ENCODE measurements at regions not wholly inside any gene's neighbourhood (a gene's known extent, or its start where the extent isn't known, plus 50 kb on each side); places are given as distances from the start of the nearest gene placed in this dataset.
"Not testable (repeated sequence)": the region's sequence is repeated elsewhere in the genome, so short reads cannot be mapped to it uniquely, and the experiment has no call there.

DNA sequence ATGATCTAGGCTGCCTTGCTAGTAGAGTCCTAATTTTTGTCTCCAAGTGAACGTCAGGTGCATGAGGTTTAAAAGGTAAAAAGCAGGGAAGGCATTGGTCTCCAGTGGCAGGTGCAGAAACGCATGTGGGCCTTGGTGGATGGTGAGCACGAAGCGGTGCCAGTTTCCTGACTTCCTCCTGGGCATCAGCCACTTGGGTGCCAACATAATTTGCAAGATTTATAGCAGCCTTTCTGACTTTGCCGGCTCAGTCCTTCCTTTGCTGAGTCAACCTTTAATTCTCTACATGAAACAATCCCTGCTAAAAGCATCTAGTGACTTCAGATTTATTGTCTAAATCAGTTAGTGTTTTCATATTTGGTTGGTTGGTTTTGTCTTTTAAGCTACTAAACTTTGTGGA is 355.7 kb upstream of the TMEM132C start:
- no peak for DNase-seq

DNA sequence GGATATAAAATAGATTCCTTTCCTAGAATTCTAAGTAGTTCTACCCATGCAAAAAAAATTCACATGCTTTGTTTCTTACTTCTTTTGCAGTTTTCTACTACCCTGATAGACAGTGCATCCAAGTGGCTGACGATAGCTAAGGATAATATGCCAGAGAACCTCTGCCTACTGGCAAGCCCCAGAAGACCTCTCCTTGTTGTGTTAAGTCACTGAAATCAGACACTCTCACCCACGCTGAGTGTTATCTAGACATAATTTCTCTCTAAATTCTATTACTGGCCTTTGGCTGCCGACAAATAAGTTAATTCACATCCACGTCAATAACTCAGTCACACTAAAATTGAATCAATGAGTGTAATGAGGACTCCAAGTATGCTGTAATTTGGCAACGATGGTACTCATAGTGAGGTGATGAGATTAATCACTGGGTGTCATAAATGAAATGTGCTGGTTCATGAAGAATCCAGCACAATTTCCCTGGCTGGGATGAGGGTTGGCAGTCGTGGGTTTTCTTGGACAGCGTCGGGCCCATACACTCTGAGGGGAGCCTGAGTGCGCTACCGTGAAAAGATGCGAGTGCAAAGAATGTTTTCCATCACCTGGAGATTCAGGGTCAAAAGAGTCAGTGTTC is 354.8 kb upstream of the TMEM132C start:
- no peak for DNase-seq

DNA sequence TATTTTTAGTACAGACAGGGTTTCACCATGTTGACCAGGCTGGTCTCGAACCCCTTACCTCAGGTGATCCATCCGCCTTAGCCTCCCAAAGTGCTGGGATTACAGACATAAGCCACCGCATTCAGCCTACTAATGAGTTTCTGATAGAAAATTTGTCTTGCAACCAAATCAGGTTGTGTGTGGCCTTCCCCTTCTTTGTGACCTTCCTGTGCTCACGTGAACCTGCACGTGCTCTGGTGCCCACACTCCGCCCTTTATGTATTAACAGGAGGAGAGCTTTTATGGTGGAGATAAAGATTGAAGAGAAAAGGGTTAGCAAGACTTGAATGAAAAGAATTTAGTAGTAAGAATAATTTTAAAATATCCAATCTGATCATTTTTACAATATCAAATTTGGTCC is 343.5 kb upstream of the TMEM132C start:
- no peak for DNase-seq

DNA sequence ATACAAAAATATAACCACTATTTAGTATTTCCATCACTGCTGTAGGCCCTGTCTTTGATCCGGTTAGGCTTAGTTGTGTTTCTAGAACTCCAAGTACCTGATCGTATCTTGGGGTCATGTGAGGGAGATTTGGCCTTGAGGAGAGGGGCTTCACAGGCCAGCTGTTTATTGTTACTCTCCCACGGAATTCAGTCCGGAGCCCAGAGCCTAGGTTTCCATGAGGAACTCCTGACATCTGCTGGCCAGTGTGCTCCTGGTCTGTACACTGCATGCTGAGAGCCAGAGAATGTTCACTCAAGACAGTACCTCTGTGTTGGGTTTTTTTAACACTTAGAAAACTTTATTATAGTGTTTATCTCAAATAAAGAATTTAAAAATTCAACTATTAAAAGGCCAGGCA is 341.0 kb upstream of the TMEM132C start:
- DNase-seq: peak in 1 of 2 experiments; percentile 17

DNA sequence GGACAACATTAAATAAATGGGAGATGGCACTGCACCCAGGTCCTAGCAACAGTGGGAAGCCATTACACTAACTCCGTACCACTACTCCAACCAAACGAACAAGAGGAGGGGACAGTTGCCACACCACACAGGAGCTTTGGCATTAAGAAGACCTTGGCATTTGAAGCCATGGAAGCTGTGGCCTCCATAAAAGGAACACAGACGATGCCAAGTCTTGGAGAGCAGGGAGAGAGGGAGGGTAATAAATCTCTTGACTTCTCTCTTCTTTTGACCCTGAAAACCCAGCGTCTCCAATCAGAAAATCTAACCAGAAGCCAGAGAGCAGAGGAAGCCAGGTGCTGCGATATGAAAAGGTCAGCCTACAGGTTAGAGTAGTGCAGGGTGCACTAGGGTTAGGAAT is 338.8 kb upstream of the TMEM132C start:
- no peak for DNase-seq

DNA sequence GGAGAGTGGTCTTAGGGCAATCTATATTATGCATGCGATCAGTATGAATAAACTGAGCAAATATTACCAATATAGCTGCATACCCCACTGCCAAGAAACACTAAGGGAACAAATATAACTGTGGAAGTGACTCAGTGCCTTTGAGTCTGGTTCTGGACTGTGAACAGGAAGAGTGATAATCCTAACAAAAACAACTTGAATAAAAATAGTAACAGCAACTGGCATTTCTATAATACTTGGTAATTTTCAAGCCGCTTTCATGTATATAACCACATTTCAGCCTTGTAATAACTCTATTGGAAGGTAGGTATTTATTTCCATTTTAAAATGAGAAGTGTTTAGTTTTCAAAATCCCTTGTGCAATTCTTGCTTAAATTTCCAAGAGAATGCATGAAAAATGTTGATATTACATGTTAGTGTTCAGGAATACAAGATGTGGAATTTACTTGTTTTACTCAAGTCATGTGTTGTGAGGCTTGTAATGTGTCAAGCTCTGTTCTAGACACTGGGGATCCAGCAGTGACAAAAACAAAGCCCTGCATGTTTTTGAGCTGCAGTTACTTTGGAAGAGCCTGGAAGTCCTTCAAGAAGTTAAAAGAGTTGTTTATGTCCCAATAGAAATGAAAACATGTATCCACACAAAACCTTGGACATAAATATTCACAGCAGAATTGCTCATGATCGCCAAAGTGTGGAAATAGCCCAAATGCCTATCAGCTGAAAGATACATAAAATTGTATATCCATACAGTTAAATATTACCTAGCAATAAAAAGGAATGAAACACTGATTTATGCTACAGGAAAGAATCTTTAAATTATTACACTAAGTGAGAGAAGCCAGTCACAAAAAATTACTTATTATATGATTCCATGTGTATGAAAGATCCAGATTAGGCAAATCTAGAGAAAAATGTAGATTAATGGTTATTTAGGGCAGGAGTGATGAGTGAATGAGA is 338.1 kb upstream of the TMEM132C start:
- no peak for DNase-seq

DNA sequence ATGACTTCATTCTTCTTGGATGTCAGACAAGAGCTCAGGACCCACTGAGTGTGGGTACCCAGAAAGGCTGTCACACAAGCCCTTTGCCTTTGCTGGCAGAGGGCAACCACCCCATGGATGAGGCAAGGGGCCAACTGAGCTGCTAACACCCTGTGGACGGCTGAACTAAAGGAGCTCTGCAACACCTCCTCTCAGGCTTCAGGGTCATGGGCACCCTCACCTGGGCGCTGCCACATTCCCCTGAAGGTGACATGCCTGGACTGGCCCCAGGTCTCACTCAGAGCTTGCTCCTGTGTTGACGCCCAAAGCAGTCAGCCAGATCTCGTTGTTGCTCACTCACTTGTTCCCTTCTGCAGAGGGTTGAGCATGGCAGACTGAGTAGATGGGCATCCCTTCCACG is 336.8 kb upstream of the TMEM132C start:
- no peak for DNase-seq

DNA sequence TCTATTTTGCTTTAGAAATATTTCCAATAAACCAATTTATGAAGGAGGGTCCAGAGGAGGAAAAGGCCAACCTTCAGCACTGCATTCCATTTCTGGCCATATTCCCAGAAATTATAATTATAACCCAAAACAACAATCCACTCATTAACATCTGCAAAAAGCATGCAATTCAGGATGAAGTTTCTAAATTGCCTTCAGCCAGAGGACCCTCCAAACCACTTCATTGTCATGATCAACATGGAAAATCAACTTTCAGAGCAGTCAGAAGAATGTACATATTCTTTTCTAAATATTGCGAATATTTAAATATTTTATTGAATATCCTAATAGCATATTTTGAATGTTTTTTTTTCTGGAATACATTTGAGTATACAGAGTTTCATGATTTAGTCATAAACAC is 332.6 kb upstream of the TMEM132C start:
- DNase-seq: no peak

DNA sequence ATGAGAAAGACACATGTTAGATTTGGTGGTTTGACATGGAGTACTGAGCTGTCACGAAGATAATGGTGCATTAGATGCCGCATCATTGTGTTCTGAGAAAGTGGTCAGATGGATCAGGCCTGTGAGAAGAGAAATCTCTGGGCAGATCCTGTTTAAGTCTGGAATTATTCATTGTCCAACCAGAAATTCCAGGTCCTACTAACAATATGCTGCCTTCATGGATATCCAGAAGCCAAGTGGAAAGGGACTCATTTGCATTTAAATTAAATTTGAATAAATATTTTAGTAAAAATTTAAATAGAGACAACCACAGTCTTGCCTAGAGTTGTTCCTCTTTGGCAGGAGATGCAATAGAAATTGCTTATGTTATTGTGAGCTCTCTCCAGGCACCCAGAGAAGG is 330.5 kb upstream of the TMEM132C start:
- no peak for DNase-seq

DNA sequence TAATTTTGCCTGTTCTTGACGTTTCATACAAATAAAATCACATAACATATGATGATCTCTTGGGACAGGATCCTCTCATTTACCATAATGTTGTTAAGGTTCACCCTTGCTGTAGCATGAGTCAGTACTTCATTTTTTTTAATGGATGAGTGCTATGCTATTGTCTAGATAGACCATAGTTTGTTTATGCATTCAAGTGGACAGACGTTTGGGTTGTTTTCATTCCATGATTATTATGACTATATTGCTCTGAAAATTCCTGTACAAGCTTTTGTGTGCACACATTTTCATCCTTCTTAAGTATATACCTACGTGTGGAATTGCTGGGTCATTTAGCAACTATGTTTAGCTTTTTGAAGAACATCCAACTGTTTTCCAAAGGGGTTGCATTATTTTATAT is 325.6 kb upstream of the TMEM132C start:
- DNase-seq: no peak

DNA sequence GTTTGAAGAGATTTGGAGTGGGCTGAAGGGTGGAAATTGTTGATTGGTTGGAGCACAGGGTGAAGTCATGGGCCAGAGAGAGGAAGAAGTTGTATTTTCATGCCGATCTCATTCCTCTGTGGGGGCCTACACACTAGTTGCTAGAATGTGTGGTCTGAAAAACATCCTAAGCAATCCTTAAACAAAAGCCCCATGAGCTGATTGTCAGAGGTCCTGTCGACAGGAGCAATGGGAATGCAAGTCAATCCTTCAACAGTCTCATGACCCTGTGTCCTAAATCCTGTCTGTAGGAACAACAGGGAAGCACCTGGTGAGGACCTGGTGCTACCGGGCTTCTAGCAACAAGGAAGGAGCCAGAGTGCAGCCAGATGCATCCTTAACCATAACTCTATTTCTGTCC is 324.0 kb upstream of the TMEM132C start:
- no peak for DNase-seq

DNA sequence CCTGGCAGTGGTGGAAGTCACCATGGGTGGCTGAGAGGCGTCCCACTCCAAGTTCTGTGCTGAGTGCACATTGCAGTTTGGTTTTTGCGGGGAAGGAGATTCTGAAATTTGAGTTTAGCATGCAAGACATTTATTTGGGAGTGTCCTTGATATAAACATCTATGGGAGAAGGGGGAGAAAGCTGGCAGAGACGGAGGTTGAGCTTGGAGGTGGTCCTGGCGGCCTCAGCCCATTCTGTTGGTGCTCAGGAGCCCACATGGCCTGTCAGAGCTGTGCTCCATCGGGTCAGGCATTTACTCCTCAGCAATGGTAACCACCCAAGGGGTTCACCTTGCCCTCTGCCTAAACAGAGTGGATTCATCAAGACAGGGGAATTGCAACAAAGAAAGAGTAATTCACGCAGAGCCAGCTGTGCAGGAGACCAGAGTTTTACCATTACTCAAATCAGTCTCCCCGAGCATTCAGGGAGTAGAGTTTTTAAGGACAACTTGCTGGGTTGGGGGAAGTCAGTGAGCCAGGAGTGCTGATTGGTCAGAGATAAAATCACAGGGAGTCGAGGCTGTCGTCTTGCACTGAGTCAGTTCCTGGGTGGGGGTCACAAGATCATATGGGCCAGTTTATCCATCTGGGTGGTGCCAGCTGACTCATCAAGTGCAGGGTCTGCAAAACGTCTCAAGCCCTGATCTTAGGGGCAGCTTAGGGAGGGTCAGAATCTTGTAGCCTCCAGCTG is 323.3 kb upstream of the TMEM132C start:
- no peak for DNase-seq

DNA sequence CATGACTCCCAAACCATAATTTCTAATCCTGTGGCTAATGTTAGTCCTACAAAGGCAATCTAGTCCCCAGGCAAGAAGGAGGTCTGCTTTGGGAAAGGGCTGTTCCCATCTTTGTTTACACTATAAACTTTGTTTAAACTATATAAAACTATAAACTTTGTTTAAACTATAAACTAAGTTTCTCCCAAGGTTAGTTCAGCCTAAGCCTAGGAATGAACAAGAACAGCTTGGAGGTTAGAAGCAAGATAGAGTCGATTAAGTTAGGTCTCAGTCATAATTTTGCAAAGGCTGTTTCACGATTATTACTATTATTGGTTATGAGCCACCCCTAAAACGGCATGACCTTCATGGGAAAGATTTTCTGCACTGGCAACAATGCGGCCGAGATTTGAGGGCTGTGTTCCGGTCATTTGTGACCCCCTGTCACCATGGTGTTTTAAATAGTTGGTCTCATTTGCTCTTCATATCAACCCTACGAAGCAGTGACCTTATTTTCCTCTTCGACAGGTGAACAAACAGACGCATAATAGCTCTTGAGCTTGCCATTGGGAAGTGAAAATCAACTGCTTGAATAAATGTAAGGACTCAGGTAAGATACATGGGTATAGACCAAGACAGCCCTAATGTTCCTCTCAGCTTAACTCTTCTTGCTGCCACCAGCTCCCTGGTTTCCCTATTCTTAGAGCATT is 322.6 kb upstream of the TMEM132C start:
- no peak for DNase-seq

DNA sequence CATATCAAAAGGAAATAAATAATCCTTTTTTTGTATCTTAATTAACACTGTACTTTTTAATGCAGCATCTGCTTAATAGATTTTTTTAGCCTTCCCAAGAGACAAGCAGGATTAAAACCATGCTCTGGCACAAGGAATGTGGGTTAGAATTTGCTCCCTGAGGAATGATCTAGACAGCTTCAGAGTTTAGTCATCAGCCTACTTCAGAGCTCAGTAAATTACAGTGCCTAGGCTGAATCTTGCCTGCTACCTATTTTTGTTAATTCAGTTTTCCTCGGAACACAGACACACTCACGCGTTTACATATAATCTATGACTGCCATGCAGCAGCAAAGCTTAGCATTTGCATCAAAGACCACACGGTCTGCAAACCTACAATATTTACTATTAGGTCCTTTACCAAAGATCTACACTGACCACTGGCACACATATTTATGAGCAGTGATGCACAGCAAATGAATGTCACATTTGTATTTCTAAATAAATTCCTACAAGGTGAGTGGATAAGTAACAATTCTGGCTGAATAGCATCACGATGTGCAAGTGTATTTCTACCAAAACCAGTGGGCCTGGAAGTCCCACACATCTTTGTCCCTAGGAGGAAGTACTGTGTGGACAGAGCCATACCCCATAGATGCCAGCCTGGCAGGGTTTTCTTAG is 309.8 kb upstream of the TMEM132C start:
- DNase-seq: no peak

DNA sequence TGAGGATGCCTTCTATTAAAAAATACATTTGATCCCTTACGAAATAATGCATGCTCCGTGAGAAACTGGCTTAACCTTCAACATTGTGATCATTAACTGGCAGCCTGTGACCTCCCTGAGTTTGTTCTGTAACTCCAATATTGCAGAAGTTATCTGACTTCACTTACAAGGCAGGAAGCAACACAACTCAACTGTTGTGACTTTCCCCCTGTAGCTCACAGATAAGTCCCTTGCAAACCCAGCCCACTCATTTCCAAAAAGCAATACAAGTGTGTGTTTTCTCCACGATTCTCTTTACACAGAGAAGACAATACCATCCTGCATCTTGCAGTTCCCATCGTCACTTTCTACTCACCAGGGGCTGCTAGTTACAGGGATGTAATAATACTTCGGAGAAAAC is 304.7 kb upstream of the TMEM132C start:
- DNase-seq: no peak

DNA sequence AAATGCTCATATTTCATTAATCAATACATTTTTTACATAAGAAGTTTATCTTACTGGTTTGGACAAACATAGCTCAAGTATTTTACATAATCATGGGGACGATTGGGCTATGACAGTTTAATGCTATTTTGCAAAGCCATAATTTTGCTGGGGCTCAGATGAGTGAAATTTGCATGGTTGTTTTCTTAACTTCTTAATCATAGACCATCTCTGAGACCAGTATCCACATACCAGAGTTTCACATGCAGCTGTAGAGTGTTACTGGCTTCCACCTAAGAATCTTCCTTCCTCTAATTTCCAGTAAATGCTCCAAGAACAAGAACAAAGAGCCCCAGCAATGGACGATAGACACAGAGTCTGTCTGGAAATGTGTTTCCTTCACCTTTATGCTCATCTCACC is 303.0 kb upstream of the TMEM132C start:
- no peak for DNase-seq

DNA sequence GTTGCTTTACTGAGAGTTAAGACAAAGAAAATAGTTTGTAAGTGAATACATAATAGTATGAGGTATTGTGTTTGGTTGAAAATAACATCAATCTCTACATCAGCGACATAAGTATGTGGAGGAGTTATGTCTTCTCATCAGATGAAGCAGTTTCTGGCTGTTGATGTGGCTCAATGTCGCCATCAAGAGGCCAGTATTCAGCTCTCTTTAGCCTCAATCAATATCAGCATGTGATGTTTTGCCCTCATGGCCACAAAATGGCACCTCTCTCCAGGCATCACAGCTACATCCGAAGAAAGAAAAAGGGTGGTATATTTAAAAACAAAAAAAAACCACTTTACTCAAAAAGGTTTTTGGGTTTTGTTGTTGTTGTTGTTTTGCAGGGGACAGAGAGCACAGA is 302.3 kb upstream of the TMEM132C start:
- no peak for DNase-seq

DNA sequence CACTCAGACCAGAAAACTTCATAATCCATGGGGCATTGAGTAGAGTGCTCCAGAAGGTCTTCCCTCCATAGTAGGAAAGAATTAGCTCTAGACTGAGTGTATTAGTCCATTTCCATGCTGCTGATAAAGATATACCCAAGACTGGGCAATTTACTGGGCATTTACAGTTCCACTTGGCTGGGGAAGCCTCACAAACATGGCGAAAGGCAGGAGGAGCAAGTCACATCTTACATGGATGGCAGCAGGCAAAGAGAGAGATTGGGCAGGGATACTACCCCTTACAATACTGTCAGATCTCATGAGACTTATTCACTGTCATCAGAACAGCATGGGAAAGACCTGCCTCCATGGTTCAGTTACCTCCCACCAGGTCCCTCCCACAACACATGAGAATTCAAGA is 300.6 kb upstream of the TMEM132C start:
- DNase-seq: no peak

DNA sequence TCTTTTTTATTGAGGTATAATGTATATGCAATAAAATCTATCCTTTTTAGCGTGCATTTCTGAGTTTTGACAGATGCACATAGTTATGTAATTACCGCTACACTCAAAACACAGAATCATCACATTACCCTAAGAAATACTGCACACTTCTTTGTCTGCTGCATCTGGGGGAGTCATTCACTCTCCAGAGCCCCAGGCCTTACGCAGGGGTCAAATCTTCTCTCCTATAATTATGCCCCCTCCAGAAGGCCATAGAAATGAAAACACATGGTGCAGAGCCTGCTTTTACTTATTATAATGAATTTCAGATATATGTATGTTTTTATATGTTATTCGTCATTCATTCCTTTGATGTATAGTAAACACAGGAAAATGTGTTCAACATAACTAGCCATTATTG is 296.5 kb upstream of the TMEM132C start:
- no peak for DNase-seq

DNA sequence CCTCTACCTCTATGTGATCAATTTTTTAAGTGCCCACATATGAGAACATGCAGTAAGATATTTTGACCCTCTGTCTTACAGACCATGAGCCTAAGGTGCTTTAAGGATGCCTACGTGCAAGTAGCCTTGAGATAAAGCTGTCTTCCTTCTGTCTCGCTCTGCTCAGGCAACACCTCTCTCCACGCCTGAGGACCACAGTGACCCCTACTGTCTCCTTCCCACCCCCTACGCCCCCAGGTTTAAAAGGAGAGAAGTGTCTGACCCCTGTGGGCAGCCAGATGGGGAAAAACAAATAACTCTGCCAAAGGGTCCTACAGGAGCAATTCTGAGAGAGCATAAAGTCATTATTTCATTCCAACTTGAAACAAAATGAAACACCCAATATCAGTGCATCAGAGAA is 286.4 kb upstream of the TMEM132C start:
- DNase-seq: no peak

DNA sequence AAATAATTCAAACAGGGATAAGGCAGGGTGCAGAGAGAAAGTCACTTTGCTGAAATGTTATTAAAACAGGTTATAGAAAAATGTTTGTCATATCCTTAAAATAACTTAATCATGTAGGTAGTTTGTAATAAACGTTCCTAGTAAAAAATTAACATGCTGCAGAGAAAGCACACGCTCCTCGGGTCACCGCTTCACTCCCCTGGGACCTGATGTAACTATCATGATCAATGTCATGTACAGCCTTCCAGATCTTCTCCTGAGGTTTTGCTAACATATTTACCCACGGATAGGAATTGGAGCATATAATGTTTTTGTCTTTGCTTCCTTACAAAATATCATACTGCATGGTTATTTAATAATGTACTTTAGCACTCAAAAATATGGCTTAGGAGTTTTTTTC is 285.1 kb upstream of the TMEM132C start:
- no peak for DNase-seq

DNA sequence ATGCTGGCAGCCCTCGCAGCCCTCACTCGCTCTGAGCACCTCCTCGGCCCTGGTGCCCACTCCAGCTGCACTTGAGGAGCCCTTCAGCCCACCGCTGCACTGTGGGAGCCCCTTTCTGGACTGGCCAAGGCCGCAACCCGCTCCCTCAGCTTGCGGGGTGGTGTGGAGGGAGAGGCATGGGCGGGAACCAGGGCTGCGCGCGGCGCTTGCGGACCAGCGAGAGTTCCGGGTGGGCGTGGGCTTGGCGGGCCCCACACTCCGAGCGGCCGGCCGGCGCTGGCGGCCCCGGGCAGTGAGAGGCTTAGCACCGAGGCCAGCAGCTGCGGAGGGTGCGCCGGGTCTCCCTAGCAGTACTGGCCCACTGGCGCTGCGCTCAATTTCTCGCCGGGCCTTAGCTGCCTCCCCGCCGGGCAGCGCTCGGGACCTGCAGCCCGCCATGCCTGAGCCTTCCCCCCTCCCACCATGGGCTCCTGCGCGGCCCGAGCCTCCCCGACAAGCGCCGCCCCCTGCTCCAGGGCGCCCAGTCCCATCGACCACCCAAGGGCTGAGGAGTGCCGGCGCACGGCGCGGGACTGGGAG is 283.7 kb upstream of the TMEM132C start:
- not testable (repeated sequence) for DNase-seq
